Smooth muscle cell (in vitro differentiated cells): ENCODE measurements at regions not wholly inside any gene's neighbourhood (a gene's known extent, or its start where the extent isn't known, plus 50 kb on each side); places are given as distances from the start of the nearest gene placed in this dataset.
"Not testable (repeated sequence)": the region's sequence is repeated elsewhere in the genome, so short reads cannot be mapped to it uniquely, and the experiment has no call there.

Experiments used
- DNase-seq: peaks from one replicate; lab custom pipeline; 2025; ENCODE audit not compliant: unreplicated experiment; lab: John Stamatoyannopoulos, UW
- H2AFZ ChIP-seq: fragments of 200-600 bp; sonication (generic); 2 replicates; pipeline ENCODE4 v1.6.0; 2016; ENCODE audit warnings: antibody characterized with exemption, low read depth, mild to moderate bottlenecking
- H3F3A ChIP-seq: fragments of 200-600 bp; sonication (generic); 2 replicates; pipeline ENCODE4 v1.6.0; 2017; ENCODE audit warnings: antibody characterized with exemption, low read depth
- H3K27ac ChIP-seq: fragments of 200-600 bp; sonication (generic); 2 replicates; pipeline ENCODE4 v1.5.1; 2016; ENCODE audit warnings: low read depth, mild to moderate bottlenecking
- H3K27me3 ChIP-seq: fragments of 200-600 bp; sonication (generic); 2 replicates; pipeline ENCODE4 v1.6.1; 2016; ENCODE audit warnings: low read depth, mild to moderate bottlenecking
- H3K36me3 ChIP-seq: fragments of 200-600 bp; sonication (generic); 2 replicates; pipeline ENCODE4 v1.5.1; 2016; ENCODE audit warnings: low read depth
- H3K4me1 ChIP-seq: fragments of 200-600 bp; sonication (generic); 2 replicates; pipeline ENCODE4 v1.5.1; 2016; ENCODE audit warnings: low read depth
- H3K4me2 ChIP-seq: fragments of 200-600 bp; sonication (generic); 2 replicates; pipeline ENCODE4 v1.6.0; 2016; ENCODE audit warnings: mild to moderate bottlenecking
- H3K4me3 ChIP-seq: fragments of 200-600 bp; sonication (generic); 2 replicates; pipeline ENCODE4 v1.5.1; 2016; ENCODE audit warnings: mild to moderate bottlenecking
- H3K79me2 ChIP-seq: fragments of 200-600 bp; sonication (generic); 2 replicates; pipeline ENCODE4 v1.6.0; 2016; ENCODE audit warnings: low read depth, mild to moderate bottlenecking
- H3K9ac ChIP-seq: fragments of 200-600 bp; sonication (generic); 2 replicates; pipeline ENCODE4 v1.6.0; 2016; ENCODE audit warnings: low read depth
- H3K9me3 ChIP-seq: fragments of 200-600 bp; sonication (generic); replicated peaks from 2 replicates; pipeline ENCODE4 v1.5.1; 2016; ENCODE audit warnings: low read depth
- H4K20me1 ChIP-seq: fragments of 200-600 bp; sonication (generic); 2 replicates; pipeline ENCODE4 v1.6.0; 2016; ENCODE audit warnings: low read depth
- WGBS: methylation state at CpG from one replicate; pipeline ENCODE4 v1.1.7; 2016; ENCODE audit warnings: low lambda C conversion rate; 5-methylcytosine and 5-hydroxymethylcytosine counted together
- TF ChIP-seq, protein P1 (sequence below): fragments of 200-600 bp; sonication (generic); IDR thresholded peaks from 2 replicates; pipeline ENCODE4 v1.5.1; 2017; ENCODE audit warnings: borderline replicate concordance, mild to moderate bottlenecking, antibody characterized with exemption; ENCODE audit not compliant: insufficient read depth, poor library complexity, severe bottlenecking

DNA sequence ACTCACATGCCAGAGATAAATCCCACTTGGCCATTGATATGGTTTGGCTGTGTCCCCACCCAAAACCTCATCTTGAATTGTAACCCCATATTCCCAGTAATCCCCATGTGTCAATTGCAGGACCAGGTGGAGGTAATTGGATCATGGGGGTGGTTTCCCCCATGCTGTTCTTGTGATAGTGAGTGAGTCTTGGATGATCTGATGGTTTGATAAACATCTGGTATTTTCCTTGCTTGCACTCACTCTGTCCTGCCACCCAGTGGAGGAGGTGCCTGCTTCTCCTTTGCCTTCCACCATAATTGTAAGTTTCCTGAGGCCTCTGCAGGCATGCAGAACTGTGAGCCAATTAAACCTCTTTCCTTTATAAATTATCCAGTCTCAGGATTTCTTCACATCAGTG lies 50.4 kb upstream of the B3GAT2 start:
- not testable (repeated sequence) for H3F3A ChIP-seq, H3K27me3 ChIP-seq, H3K4me1 ChIP-seq, H3K4me3 ChIP-seq, H3K9ac ChIP-seq, H4K20me1 ChIP-seq, H3K9me3 ChIP-seq, H3K4me2 ChIP-seq, H3K36me3 ChIP-seq, H2AFZ ChIP-seq, DNase-seq, H3K27ac ChIP-seq, H3K79me2 ChIP-seq

DNA sequence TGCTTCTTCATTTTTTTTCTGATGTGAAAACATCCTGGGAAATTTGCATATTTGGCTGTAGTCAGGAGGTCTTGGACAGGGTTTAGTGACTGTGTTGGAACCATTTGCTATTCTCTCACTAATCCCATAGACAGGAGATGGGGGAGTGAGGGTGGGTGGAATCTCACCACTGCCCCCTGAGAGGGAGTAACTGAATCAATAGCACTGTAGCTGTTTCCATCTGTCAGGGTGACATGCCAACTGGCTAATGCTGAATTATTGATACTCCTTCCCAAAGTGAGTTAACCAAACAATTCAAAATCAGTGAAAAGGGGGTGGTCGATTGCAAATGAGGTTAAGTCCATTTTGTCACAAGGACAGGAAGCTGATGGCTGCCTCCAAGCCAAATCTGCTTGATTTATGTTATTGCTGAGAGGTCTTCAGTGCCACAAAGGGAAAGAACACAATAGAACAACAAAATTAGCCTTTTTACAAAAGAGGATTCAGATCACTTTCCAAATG lies 55.1 kb upstream of the B3GAT2 start:
- H3K9ac ChIP-seq = no peak overlapping the region
- H3K27me3 ChIP-seq = no peaks in the 10 kb centered on the region
- no peak overlapping the region for H3K4me3 ChIP-seq
- H2AFZ ChIP-seq = no peak overlapping the region
- H4K20me1 ChIP-seq = no peaks in the 10 kb centered on the region
- H3K4me2 ChIP-seq = no peak overlapping the region
- no peak for DNase-seq
- H3K79me2 ChIP-seq = no peaks in the 10 kb centered on the region
- TF ChIP-seq, protein P1, sequence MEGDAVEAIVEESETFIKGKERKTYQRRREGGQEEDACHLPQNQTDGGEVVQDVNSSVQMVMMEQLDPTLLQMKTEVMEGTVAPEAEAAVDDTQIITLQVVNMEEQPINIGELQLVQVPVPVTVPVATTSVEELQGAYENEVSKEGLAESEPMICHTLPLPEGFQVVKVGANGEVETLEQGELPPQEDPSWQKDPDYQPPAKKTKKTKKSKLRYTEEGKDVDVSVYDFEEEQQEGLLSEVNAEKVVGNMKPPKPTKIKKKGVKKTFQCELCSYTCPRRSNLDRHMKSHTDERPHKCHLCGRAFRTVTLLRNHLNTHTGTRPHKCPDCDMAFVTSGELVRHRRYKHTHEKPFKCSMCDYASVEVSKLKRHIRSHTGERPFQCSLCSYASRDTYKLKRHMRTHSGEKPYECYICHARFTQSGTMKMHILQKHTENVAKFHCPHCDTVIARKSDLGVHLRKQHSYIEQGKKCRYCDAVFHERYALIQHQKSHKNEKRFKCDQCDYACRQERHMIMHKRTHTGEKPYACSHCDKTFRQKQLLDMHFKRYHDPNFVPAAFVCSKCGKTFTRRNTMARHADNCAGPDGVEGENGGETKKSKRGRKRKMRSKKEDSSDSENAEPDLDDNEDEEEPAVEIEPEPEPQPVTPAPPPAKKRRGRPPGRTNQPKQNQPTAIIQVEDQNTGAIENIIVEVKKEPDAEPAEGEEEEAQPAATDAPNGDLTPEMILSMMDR = no peak
- 47% methylated on average over 1 of the region's 1 CpG for WGBS
- no peaks in the 10 kb centered on the region for H3F3A ChIP-seq
- no peaks in the 10 kb centered on the region for H3K36me3 ChIP-seq
- no peaks in the 10 kb centered on the region for H3K9me3 ChIP-seq
- H3K4me1 ChIP-seq = no peaks in the 10 kb centered on the region
- H3K27ac ChIP-seq = no peak overlapping the region

DNA sequence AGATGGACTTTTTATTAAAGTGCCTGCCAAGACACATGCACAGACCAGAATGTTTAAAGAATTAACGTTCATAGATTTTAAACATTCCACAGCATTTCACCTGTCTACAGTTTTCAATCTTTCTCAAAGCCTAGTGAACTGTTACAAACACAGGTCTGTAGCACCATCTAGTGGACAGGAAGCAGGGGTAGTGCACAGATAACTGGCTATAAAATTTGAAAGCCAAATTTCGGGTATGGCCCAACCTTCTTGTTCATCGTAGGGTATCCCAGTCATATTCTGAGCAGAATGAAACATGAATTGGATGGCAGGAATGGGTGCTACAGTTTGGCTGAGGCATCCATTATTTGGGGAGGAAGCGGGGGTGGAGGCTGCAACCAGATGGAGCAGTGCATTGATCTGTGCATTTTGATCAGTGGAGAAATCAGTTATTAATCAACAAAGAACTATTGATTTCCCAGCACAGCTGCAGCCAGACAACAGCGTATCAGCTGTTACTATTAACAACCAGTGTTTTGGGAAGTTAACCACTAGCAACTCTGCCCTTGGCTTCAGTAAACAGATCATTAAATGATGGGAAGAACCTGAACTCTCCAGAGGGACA lies 56.1 kb upstream of the B3GAT2 start:
- H3K27me3 ChIP-seq = no peaks in the 10 kb centered on the region
- H3K9me3 ChIP-seq = no peaks in the 10 kb centered on the region
- DNase-seq = no peak
- no peak overlapping the region for H3K4me3 ChIP-seq
- no peak overlapping the region for H2AFZ ChIP-seq
- TF ChIP-seq, protein P1 = peak; percentile 85
- H3K79me2 ChIP-seq = no peaks in the 10 kb centered on the region
- H3K4me1 ChIP-seq = no peaks in the 10 kb centered on the region
- H3F3A ChIP-seq = no peaks in the 10 kb centered on the region
- H3K27ac ChIP-seq = no peak overlapping the region
- H3K9ac ChIP-seq = no peak overlapping the region
- no peak overlapping the region for H3K4me2 ChIP-seq
- 41% methylated on average over 5 of the region's 5 CpGs for WGBS
- H4K20me1 ChIP-seq = no peaks in the 10 kb centered on the region
- no peaks in the 10 kb centered on the region for H3K36me3 ChIP-seq

DNA sequence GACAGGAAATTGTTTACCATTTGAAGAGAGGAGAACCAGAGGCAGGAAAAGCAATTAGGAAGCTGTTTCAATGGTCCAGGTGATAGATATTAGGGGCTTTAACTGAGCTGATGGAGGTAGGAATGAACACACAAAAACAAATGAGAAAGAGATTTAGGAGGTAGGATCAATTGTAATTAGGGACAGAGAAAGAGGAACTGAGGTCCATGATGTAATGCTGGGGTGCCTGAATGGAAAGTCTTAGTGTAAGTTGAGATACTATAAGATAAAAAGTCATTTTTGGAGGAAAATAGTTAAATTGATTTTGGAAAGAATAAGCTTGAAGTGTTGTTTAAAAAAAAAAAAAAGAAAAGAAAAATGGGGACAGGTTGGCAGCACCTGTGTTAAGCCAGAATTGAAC lies 58.5 kb upstream of the B3GAT2 start:
- Histone ChIP-seq H3K4me1 (no peaks in the 10 kb centered on the region), H3K36me3 (no peaks in the 10 kb centered on the region), H2AFZ (no peak overlapping the region), H3K9me3 (no peaks in the 10 kb centered on the region), H3F3A (no peaks in the 10 kb centered on the region), H3K27me3 (no peaks in the 10 kb centered on the region), H3K4me2 (no peak overlapping the region), H3K27ac (no peak overlapping the region), H4K20me1 (no peaks in the 10 kb centered on the region), H3K9ac (no peak overlapping the region), H3K4me3 (no peak overlapping the region), H3K79me2 (no peaks in the 10 kb centered on the region)
- TF ChIP-seq, protein P1 = no peak
- DNase-seq = no peak
